ENCODE measurements at regions not wholly inside any gene's neighbourhood (a gene's known extent, or its start where the extent isn't known, plus 50 kb on each side); places are given as distances from the start of the nearest gene placed in this dataset.

DNA sequence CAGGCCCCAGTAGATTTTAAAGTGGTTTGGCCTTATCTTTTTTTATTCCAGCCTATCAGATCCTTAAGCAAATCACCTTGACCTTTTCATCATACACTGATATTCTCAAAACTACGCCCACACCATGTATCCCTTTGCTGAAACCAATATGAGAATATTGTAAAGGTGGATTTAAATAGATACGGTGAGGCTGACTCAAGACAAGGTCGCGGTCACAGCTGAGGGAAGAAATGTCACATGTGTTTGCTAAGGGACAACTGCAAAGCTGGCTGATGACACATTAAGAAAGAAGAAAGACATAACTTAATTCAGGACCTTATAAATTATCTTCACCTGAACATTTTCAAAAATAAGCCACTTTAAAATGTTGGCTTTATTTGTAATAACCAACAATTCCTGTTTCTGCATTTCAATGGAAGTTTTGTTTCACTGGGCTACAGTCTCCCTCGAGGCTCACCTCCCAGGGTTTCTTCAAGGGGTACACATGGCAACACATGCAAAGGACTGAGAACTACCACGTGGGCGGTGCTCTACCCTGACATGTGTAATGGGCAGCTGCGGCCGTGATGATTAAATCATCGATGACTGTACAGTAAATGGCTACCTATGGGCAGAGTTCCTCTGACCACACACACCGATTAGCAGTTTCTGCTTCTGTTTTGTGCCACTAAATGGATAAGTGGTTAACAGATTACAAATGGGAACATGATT lies 189.5 kb downstream of the SIPA1L2 start:
- no peak overlapping the region for H3K4me3 ChIP-seq (replicated peaks in 1 of 2; ENCODE audit: low read depth in 2 of 2, low read length in 2 of 2)
- DNase-seq (ENCODE audit: low read depth in 2 of 2) = no peak
- TF ChIP-seq, protein P1, sequence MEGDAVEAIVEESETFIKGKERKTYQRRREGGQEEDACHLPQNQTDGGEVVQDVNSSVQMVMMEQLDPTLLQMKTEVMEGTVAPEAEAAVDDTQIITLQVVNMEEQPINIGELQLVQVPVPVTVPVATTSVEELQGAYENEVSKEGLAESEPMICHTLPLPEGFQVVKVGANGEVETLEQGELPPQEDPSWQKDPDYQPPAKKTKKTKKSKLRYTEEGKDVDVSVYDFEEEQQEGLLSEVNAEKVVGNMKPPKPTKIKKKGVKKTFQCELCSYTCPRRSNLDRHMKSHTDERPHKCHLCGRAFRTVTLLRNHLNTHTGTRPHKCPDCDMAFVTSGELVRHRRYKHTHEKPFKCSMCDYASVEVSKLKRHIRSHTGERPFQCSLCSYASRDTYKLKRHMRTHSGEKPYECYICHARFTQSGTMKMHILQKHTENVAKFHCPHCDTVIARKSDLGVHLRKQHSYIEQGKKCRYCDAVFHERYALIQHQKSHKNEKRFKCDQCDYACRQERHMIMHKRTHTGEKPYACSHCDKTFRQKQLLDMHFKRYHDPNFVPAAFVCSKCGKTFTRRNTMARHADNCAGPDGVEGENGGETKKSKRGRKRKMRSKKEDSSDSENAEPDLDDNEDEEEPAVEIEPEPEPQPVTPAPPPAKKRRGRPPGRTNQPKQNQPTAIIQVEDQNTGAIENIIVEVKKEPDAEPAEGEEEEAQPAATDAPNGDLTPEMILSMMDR (IDR thresholded peaks at IDR 0.05; ENCODE audit: low read depth, low read length) = no peak

DNA sequence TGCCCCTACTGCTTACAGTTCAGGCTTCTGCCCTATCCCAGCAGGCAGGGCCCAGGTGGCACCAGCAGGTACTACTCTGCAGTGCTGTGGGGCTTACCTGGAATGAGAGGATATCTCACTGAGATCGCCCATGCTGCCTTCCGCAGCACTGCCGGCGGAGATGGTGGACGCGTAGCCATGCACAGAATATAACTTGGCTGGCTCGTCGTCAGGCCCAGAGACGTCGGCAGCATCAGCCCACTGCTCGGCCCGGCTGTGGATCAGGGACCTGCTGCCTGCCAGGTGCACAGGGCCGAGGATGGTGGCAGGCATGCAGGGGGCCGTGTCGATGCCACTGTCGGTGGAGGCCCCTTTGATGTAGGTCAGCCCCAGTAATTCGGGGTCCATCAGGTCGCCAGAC lies 190.9 kb downstream of the SIPA1L2 start:
- no peak for DNase-seq (ENCODE audit: low read depth in 2 of 2)
- H3K4me3 ChIP-seq (replicated peaks in 1 of 2; ENCODE audit: low read depth in 2 of 2, low read length in 2 of 2) = no peak overlapping the region
- TF ChIP-seq, protein P1 (IDR thresholded peaks at IDR 0.05; ENCODE audit: low read depth, low read length) = no peak

DNA sequence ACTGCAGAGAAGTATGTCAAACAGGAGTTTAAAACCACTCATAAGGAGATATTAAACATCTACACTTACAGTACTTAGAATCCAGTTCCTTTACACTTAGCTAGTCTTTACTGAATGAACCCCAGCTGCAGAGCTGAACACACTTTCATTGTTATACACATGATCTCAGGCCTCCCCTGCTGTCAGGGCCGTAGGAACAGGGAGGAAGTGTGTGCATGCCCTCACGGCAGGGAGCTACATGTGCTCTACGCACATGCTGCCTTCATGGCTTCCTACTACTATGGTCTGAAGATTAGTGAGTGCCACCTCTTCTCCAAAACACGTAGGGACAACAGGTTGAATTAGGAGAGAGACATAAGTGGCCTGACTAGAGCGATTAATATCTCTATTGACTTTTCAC lies 191.5 kb downstream of the SIPA1L2 start:
- TF ChIP-seq, protein P1 (IDR thresholded peaks at IDR 0.05; ENCODE audit: low read depth, low read length) = no peak
- DNase-seq (ENCODE audit: low read depth in 2 of 2) = no peak

DNA sequence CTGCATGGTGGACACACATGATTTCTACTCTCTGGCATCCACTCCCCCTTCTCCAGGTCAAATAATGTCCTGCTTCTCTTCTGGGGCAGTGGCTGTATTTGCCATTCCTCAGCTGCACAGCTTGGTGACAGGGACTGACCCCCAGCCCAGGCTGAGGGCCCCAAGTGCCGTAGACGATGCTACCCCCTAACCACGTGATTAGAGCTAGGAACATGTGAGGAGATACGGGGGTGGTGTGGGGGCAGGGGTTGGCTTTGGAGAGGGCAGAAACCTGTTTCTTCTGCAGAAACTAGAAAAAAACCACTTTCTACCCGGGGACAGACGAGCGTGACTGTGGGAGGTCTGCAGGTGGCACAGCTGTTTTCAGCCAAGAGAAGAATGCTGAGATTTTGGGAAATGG lies 192.4 kb downstream of the SIPA1L2 start:
- TF ChIP-seq, protein P1 (IDR thresholded peaks at IDR 0.05; ENCODE audit: low read depth, low read length) = no peak
- no peak for DNase-seq (ENCODE audit: low read depth in 2 of 2)
- no peak overlapping the region for H3K4me3 ChIP-seq (replicated peaks in 1 of 2; ENCODE audit: low read depth in 2 of 2, low read length in 2 of 2)

More for the DNA sequence above, 191.5 kb downstream of the SIPA1L2 start:
- no peak overlapping the region for H3K4me3 ChIP-seq (replicated peaks in 1 of 2; ENCODE audit: low read depth in 2 of 2, low read length in 2 of 2)

DNA sequence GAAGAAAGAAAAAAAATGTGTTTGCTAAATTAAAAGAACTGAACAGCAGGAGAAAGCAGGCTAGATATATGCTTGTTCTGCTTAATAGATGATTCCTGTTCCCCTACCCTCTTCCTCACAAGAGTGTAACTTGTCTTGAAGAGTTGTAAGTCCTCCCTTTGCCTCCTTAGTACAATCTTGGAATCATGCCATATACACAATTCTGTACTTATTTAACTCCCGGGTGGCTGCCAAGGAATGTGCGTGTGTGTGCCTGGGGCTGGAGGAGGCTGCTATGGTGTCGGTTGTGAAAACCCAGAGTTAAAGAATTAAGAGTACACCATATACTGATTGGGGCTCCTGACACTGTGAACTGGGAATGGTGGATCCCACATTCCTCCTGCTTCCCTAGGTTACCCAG lies 194.2 kb downstream of the SIPA1L2 start:
- TF ChIP-seq, protein P1 (IDR thresholded peaks at IDR 0.05; ENCODE audit: low read depth, low read length) = no peak
- no peak overlapping the region for H3K4me3 ChIP-seq (replicated peaks in 1 of 2; ENCODE audit: low read depth in 2 of 2, low read length in 2 of 2)
- peak; percentile 50 to 85 for DNase-seq (ENCODE audit: low read depth in 2 of 2)

DNA sequence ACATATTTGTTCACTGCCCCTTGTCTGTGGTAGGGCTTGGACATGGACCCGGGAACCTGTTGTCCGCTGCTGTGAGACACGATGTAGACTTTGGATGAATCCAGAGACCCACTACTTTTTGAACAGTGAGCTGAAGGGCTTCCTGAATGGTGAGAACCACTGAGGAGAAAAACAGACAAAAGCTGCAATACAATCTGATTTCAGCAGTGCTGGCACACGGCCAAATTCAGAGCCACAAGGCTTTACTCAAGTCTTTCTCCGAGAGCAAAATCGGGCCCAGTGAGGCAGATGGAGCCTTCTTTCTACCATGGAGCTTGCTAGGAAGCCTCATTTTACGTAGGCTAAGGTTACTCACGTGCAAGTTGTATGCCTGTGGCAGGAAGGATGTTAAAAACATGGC lies 197.6 kb downstream of the SIPA1L2 start:
- peak in 1 of 2 donors; percentile 46 for DNase-seq (ENCODE audit: low read depth in 2 of 2)
- TF ChIP-seq, protein P1 (IDR thresholded peaks at IDR 0.05; ENCODE audit: low read depth, low read length) = no peak

DNA sequence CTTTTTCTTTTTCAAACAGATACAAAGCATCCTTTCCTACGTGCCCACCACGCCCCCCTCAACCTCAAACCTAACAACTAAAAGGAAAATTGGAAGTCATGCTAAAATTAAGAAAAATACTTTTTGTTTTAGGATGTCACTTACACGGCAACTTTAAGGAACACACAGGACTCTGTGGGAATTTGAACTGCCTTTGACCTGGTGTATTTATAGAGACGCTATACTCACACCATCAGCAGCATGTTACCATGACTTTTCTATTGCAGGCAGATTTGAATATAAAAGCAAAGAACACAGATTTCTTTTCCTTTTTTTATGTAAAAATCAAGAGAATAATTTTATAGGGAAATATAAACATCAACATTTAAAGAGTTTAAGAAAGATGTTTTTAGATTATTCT lies 198.2 kb downstream of the SIPA1L2 start:
- no peak for DNase-seq (ENCODE audit: low read depth in 2 of 2)
- no peak overlapping the region for H3K4me3 ChIP-seq (replicated peaks in 1 of 2; ENCODE audit: low read depth in 2 of 2, low read length in 2 of 2)
- TF ChIP-seq, protein P1 (IDR thresholded peaks at IDR 0.05; ENCODE audit: low read depth, low read length) = no peak

More for the DNA sequence above, 197.6 kb downstream of the SIPA1L2 start:
- no peak overlapping the region for H3K4me3 ChIP-seq (replicated peaks in 1 of 2; ENCODE audit: low read depth in 2 of 2, low read length in 2 of 2)

Data from cardiac fibroblast (primary cell).